Neural progenitor cell (in vitro differentiated cells): ENCODE measurements at regions not wholly inside any gene's neighbourhood (a gene's known extent, or its start where the extent isn't known, plus 50 kb on each side); places are given as distances from the start of the nearest gene placed in this dataset.

Experiments
- EZH2 ChIP-seq: fragments of 200-600 bp; sonication (generic); IDR thresholded peaks from 2 replicates; pipeline ENCODE4 v1.6.1; 2017; ENCODE audit warnings: antibody characterized with exemption, mild to moderate bottlenecking, moderate library complexity
- EZH2phosphoT487 ChIP-seq: fragments of 200-600 bp; sonication (generic); IDR thresholded peaks from 2 replicates; pipeline ENCODE4 v1.6.1; 2017; ENCODE audit warnings: antibody characterized with exemption
- TF ChIP-seq, protein P1 (sequence below): fragments of 200-600 bp; sonication (generic); IDR thresholded peaks from 2 replicates; pipeline ENCODE4 v1.5.1; 2017; ENCODE audit warnings: antibody characterized with exemption, mild to moderate bottlenecking

DNA sequence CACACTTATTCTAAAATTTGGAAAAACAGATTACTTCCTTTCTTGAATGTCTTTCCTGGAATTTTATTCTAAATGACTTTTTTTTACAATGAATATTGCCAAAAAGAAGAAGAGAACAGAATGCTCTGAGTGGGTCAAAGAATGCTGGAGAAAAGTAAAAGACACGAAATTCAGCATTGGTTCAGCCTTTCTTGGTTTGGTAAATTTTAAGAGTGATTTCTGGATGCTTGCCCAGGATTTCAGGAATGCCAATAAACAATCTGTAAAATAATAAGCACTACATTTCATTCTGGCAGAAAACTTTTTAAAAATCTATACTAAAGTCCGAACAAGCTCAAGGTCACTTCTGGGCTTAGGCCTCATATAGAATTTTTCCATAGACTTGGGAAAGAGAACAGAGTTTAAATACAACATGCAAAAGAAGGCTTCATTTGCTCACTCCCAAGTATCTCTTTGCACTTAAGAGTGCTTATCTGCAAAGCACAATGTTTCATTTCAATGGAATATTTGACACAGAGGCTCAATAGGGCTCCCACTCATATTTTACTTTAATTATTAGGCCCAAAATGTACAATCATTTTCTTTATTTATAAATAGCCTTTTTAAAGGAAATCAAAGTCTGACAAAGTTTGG is 359.5 kb upstream of the ANKRD30A start:
- no peak for TF ChIP-seq EZH2phosphoT487
- TF ChIP-seq, protein P1, sequence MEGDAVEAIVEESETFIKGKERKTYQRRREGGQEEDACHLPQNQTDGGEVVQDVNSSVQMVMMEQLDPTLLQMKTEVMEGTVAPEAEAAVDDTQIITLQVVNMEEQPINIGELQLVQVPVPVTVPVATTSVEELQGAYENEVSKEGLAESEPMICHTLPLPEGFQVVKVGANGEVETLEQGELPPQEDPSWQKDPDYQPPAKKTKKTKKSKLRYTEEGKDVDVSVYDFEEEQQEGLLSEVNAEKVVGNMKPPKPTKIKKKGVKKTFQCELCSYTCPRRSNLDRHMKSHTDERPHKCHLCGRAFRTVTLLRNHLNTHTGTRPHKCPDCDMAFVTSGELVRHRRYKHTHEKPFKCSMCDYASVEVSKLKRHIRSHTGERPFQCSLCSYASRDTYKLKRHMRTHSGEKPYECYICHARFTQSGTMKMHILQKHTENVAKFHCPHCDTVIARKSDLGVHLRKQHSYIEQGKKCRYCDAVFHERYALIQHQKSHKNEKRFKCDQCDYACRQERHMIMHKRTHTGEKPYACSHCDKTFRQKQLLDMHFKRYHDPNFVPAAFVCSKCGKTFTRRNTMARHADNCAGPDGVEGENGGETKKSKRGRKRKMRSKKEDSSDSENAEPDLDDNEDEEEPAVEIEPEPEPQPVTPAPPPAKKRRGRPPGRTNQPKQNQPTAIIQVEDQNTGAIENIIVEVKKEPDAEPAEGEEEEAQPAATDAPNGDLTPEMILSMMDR: no peak
- no peak for TF ChIP-seq EZH2
